ENCODE measurements at regions not wholly inside any gene's neighbourhood (a gene's known extent, or its start where the extent isn't known, plus 50 kb on each side); places are given as distances from the start of the nearest gene placed in this dataset.

DNA sequence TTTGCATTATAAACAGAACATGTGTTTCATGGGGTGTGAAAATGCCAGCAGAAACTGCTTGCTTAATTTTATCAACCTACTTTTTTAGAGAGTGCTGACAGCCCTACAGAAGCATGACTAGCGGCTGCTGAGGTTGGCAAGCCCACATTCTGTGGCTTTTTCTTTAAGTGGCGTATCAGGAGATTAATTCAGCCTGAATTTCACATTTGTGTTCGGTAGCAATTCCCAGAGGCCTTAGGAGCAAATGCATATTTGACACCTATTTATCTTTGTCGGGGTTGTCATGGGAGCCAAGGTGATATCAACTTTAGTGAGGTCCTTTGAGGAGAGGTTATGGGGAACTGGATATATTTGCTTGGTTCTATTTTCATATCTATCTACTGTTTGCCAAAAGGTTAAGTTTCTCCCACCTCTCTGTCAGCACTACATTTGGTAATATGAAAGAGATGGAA lies 140.9 kb downstream of the KCNJ2 start:
- TF ChIP-seq POLR2A (IDR thresholded peaks at IDR 0.05; ENCODE audit: low read depth, low read length) (no peak), PAX5 (IDR thresholded peaks at IDR 0.05; ENCODE audit: insufficient read depth, low read length, severe bottlenecking) (no peak), TAF1 (IDR thresholded peaks at IDR 0.05; ENCODE audit: low read depth, low read length) (no peak), POLR2AphosphoS5 (IDR thresholded peaks at IDR 0.05; ENCODE audit: low read depth, low read length) (no peak), SPI1 (IDR thresholded peaks at IDR 0.05; ENCODE audit: low read depth, low read length) (peak; percentile 18; the same call in 1 of the 2 replicates)
